Chondrocyte (in vitro differentiated cells): ENCODE measurements at regions not wholly inside any gene's neighbourhood (a gene's known extent, or its start where the extent isn't known, plus 50 kb on each side); places are given as distances from the start of the nearest gene placed in this dataset.

ENCODE experiments used
- DNase-seq: peaks from one replicate; pipeline ENCODE4 v3.0.0; 2021; ENCODE audit warnings: mixed read lengths, low spot score
- H3K27ac Mint-ChIP-seq: one replicate; pipeline ENCODE4 v1.8.0; 2021; ENCODE audit warnings: mild to moderate bottlenecking, moderate library complexity, mixed read lengths; ENCODE audit not compliant: unreplicated experiment
- H3K27me3 Mint-ChIP-seq: 2 replicates; pipeline ENCODE4 v1.8.0; 2021; ENCODE audit warnings: low read depth, mixed read lengths
- H3K36me3 Mint-ChIP-seq: 2 replicates; pipeline ENCODE4 v1.8.0; 2021; ENCODE audit warnings: low read depth, mixed read lengths
- H3K4me1 Mint-ChIP-seq: 2 replicates; pipeline ENCODE4 v1.8.0; 2021; ENCODE audit warnings: low read depth, mild to moderate bottlenecking, mixed read lengths
- H3K4me3 Mint-ChIP-seq: one replicate; pipeline ENCODE4 v1.8.0; 2021; ENCODE audit warnings: mild to moderate bottlenecking, moderate library complexity, mixed read lengths; ENCODE audit not compliant: unreplicated experiment
- H3K9me3 Mint-ChIP-seq: 2 replicates; pipeline ENCODE4 v1.8.0; 2021; ENCODE audit warnings: low read depth, mixed read lengths
- TF ChIP-seq, protein P1 (sequence below): fragments of 200-600 bp; sonication (generic); IDR thresholded peaks from 2 replicates; pipeline ENCODE4 v1.5.0; 2021; ENCODE audit warnings: antibody characterized with exemption, mild to moderate bottlenecking, moderate library complexity

DNA sequence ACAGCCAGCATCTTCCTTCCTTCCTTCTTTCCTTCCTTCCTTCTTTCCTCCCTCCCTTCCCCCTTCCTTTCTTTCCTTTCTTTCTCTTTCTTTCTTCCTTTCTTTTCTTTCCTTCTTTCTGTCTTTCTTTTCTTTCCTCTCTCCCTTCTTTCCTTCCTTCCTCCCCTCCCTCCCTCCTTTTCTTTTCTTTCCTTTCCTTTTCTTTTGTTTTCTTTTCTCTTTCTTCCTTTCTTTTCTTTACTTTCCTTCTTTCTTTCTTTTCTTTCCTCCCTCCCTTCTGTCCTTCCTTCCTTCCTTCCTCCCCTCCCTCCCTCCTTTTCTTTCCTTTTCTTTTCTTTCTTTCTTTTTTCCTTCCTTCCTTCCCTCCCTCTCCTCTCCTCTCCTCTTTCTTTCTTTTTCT lies 296.0 kb upstream of the LRRTM4 start:
- no peak overlapping the region for H3K27ac Mint-ChIP-seq

DNA sequence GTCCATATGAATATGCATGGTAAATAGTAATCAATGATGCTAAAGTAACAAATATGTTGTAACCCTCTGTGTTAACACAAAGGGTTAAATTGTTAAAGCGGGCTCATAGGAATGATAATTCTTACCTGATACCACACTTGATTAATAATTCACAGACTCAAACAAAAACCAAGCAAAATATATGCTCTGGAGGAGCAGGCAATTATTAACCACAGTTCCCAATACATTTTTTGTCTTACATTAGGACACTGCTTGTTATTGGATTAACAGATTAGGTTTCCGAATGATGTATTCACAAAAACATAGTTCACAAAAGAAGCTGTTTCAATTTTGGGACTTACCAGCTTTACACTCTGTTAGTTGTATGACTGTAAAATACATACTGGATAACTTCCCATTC lies 300.9 kb upstream of the LRRTM4 start:
- Mint-ChIP-seq H3K4me1 (no peaks in the 10 kb centered on the region), H3K36me3 (no peaks in the 10 kb centered on the region), H3K4me3 (no peak overlapping the region), H3K27me3 (no peaks in the 10 kb centered on the region), H3K9me3 (peaks cover 21% of the 10 kb centered on the region), H3K27ac (no peak overlapping the region)
- TF ChIP-seq, protein P1, sequence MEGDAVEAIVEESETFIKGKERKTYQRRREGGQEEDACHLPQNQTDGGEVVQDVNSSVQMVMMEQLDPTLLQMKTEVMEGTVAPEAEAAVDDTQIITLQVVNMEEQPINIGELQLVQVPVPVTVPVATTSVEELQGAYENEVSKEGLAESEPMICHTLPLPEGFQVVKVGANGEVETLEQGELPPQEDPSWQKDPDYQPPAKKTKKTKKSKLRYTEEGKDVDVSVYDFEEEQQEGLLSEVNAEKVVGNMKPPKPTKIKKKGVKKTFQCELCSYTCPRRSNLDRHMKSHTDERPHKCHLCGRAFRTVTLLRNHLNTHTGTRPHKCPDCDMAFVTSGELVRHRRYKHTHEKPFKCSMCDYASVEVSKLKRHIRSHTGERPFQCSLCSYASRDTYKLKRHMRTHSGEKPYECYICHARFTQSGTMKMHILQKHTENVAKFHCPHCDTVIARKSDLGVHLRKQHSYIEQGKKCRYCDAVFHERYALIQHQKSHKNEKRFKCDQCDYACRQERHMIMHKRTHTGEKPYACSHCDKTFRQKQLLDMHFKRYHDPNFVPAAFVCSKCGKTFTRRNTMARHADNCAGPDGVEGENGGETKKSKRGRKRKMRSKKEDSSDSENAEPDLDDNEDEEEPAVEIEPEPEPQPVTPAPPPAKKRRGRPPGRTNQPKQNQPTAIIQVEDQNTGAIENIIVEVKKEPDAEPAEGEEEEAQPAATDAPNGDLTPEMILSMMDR, result no peak
- DNase-seq, result no peak

More for the DNA sequence above, 296.0 kb upstream of the LRRTM4 start:
- no peaks in the 10 kb centered on the region for H3K4me1 Mint-ChIP-seq
- TF ChIP-seq, protein P1, result no peak
- no peaks in the 10 kb centered on the region for H3K36me3 Mint-ChIP-seq
- H3K9me3 Mint-ChIP-seq, result peaks cover 5% of the 10 kb centered on the region
- DNase-seq, result no peak
- no peak overlapping the region for H3K4me3 Mint-ChIP-seq
- no peaks in the 10 kb centered on the region for H3K27me3 Mint-ChIP-seq

DNA sequence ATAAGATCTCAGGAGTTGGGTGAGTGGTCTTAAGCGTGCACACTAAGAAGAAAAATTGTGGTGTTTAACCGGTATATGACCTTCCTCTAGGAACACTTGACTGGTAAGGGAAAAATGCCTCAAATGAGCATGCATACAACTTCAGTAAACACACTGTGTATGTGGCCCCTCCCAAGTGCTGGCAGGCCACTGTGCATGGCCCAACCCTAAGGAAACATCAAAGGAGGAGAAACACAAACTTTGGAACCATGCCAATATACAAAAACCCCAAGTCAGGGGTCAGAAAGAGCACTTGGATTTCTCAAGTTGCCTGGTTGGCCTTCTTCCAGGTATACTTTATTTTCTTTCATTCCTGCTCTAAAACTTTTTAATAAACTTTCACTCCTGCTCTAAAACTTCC lies 308.9 kb upstream of the LRRTM4 start:
- H3K27ac Mint-ChIP-seq, result no peak overlapping the region
- no peaks in the 10 kb centered on the region for H3K4me1 Mint-ChIP-seq
- no peaks in the 10 kb centered on the region for H3K27me3 Mint-ChIP-seq
- no peaks in the 10 kb centered on the region for H3K36me3 Mint-ChIP-seq
- no peak for DNase-seq
- H3K9me3 Mint-ChIP-seq, result peaks cover 40% of the 10 kb centered on the region
- no peak overlapping the region for H3K4me3 Mint-ChIP-seq
- TF ChIP-seq, protein P1, result no peak

DNA sequence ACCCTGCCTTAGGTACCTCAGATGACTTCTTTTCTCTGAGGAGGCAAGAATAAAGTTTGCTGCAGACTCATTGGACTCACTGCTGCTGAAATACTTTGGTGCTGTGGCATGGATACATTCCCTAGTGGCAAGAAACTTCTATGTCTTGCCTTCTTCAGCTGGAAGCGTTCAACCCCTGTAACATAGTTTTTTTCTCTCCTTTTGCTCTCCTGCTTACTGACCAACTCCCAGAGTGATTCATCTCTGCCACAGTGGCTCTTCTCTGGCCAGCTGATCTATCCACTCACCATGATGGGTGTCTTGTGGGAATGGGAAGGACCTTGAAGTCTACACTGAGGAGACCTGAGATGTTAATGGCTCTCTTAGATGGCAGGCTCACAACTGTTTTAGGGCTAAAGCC lies 309.3 kb upstream of the LRRTM4 start:
- Mint-ChIP-seq H3K27ac (no peak overlapping the region), H3K4me3 (no peak overlapping the region), H3K36me3 (no peaks in the 10 kb centered on the region), H3K27me3 (no peaks in the 10 kb centered on the region), H3K4me1 (no peaks in the 10 kb centered on the region), H3K9me3 (peaks cover 42% of the 10 kb centered on the region)
- no peak for DNase-seq
- TF ChIP-seq, protein P1, result no peak

DNA sequence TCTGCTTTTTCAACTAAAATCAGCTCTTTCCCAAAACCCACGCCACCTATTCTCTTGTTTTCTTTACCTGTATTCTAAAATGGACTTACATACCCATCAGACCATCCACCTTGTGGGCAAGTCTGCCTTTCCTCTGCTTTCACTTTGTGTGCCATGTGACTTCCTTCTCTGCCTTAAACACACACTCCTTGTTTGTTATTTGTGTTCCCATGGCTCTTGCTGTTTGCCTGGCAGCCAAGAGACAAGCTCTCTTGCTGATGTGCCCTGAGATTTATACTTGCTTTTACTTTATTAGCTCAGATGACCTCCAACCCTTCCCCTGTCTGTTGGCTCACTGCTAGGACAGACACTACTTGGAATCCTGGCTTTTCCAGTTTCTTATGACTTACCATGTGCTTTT lies 309.7 kb upstream of the LRRTM4 start:
- H3K36me3 Mint-ChIP-seq, result no peaks in the 10 kb centered on the region
- H3K4me1 Mint-ChIP-seq, result no peaks in the 10 kb centered on the region
- DNase-seq, result no peak
- peaks cover 38% of the 10 kb centered on the region for H3K9me3 Mint-ChIP-seq
- TF ChIP-seq, protein P1, result no peak
- H3K27ac Mint-ChIP-seq, result no peak overlapping the region
- H3K4me3 Mint-ChIP-seq, result no peak overlapping the region
- H3K27me3 Mint-ChIP-seq, result no peaks in the 10 kb centered on the region
